ENCODE measurements at regions not wholly inside any gene's neighbourhood (a gene's known extent, or its start where the extent isn't known, plus 50 kb on each side); places are given as distances from the start of the nearest gene placed in this dataset.

DNA sequence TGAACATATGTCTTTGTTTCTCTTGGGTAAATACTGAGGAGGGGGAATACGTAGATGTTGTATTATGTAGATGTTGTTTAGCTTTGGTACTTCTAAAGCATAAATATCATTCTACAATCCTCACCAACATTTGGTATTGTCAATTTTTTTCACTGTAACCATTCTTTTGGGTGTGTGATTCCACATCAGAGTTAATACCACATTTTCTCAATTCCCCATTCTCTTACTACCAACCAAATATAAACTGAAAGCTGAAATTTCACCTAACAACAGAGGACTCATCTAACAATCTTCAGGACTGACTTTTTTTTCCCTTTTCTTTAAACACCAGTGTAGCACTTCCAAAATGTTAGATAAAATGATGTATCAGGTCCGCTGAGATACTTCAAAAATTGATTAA is 120.7 kb upstream of the RIOK3 start:
- H3K36me3 Mint-ChIP-seq: peaks cover 25% of the 10 kb centered on the region
- H3K4me3 Mint-ChIP-seq: no peak overlapping the region
- no peak for ATAC-seq (ENCODE audit: low read depth)
- no peak overlapping the region for H3K27ac Mint-ChIP-seq
- DNase-seq: no peak
- H3K27me3 Mint-ChIP-seq: no peaks in the 10 kb centered on the region
- POLR2A ChIA-PET: interaction anchor here (1.1 kb wide), 1 partner anchor 53 kb away, joined by 3 read pairs; no protein-coding TSS in a partner anchor
- no peaks in the 10 kb centered on the region for H3K4me1 Mint-ChIP-seq
- H3K9me3 Mint-ChIP-seq: peaks cover 6% of the 10 kb centered on the region

DNA sequence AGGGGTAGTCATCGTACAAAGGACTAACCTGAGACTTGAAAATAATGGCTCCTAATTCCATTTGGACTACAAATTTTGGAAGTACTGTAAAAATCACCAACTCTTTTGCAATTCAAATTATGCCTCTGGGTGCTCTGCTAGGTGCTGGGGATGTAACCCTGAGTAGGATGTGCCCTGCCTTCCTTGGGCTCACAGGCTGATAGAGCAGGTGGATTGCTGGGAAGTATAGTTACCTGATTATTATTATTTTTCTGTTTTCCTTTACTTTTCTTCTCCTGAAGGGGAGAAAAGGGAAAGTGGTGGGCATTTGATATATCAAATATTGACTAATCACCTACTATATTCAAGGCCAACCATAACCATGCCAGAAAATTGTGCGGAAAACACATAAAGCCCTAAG is 119.3 kb upstream of the RIOK3 start:
- no peaks in the 10 kb centered on the region for H3K27me3 Mint-ChIP-seq
- no peak overlapping the region for H3K27ac Mint-ChIP-seq
- DNase-seq: no peak

DNA sequence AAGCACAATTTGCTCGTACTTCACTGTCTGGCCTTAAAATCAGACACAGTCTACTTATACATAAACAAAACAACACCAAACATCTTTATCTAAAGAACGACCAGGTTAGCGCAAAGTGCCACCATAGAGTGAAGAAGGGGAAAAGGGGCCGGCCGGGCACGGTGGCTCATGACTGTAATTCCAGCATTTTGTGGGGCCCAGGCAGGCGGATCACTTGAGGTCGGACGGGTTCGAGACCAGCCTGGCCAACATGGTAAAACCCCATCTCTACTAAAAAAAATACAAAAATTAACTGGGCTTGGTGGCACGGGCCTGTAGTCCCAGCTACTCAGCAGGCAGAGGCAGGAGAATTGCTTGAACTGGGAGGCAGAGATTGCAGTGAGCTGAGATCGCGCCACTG is 118.5 kb upstream of the RIOK3 start:
- DNase-seq (no peak), ATAC-seq (ENCODE audit: low read depth) (no peak)
- POLR2A ChIA-PET: no interaction called here
- peaks cover 15% of the 10 kb centered on the region for H3K36me3 Mint-ChIP-seq
- H3K9me3 Mint-ChIP-seq: peaks cover 4% of the 10 kb centered on the region
- no peak overlapping the region for H3K27ac Mint-ChIP-seq
- no peak overlapping the region for H3K4me3 Mint-ChIP-seq
- no peaks in the 10 kb centered on the region for H3K27me3 Mint-ChIP-seq
- H3K4me1 Mint-ChIP-seq: no peaks in the 10 kb centered on the region

More for the DNA sequence above, 119.3 kb upstream of the RIOK3 start:
- Mint-ChIP-seq H3K4me3 (no peak overlapping the region), H3K4me1 (no peaks in the 10 kb centered on the region), H3K9me3 (peaks cover 4% of the 10 kb centered on the region), H3K36me3 (peaks cover 19% of the 10 kb centered on the region)
- POLR2A ChIA-PET: no interaction called here
- no peak for ATAC-seq (ENCODE audit: low read depth)

DNA sequence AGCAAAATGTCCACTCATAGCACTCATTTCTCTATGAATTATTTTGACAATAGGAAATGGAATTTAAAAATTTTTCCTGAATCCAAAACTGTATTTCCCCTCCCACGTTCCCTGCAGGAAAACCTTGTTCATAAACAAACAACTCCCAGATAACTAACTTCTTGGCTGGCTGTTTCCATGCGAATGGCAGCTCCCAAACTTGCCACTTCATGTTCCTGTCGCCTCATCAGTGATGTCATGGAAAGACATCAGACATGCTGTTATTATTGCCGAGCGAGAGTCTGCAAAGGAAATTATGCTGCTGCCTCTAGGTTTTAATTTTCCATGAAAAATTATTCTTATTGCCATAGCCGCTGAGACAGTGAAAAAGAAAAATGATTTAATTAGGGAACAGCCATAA is 117.0 kb upstream of the RIOK3 start:
- ATAC-seq (ENCODE audit: low read depth): no peak
- no peak overlapping the region for H3K27ac Mint-ChIP-seq

DNA sequence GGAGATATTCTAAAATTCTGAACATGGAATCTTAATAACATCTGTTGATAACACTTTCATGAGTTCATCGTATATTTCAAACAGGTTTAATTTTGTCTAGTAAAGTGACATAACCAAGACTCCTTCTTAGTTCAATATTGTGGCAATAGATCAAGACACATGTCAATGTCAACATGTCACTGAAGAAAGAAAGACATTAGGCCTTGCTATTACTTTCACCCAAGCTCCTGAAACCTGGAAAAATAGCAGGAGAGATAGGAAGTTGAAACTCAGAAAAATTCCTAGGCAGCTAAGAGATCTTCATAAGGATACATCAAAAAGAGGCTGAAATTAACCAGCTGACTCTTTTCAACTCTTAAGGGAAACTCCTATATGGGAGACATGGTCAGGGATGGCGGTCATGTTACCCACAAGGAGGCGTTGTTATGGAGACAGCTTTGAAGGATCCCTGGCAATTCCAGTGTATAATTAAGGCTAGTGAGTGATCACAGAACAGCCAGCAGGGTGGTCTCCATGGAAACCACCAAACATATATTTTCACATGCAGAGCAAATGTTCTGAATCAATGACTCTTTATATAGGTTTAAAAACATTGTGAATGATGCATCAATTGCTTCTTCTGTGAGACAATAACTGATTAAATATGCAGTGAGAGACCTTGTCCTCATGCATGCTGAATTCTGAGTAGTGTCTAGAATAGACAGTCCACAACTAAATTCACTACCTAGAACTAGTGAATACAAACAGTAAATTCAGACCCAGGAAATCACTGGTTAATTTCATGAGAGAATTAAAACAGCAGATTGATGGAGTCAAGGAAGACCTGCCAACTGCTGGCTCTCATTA is 115.3 kb upstream of the RIOK3 start:
- H3K4me3 Mint-ChIP-seq: no peak overlapping the region
- H3K36me3 Mint-ChIP-seq: peaks cover 6% of the 10 kb centered on the region
- POLR2A ChIA-PET: no interaction called here
- ATAC-seq (ENCODE audit: low read depth) (no peak), DNase-seq (no peak)
- H3K27ac Mint-ChIP-seq: no peak overlapping the region
- no peaks in the 10 kb centered on the region for H3K27me3 Mint-ChIP-seq
- H3K9me3 Mint-ChIP-seq: no peaks in the 10 kb centered on the region
- H3K4me1 Mint-ChIP-seq: no peaks in the 10 kb centered on the region

More for the DNA sequence above, 117.0 kb upstream of the RIOK3 start:
- Mint-ChIP-seq H3K27me3 (no peaks in the 10 kb centered on the region), H3K9me3 (no peaks in the 10 kb centered on the region), H3K36me3 (peaks cover 8% of the 10 kb centered on the region), H3K4me3 (no peak overlapping the region), H3K4me1 (no peaks in the 10 kb centered on the region)
- no peak for DNase-seq
- POLR2A ChIA-PET: no interaction called here

DNA sequence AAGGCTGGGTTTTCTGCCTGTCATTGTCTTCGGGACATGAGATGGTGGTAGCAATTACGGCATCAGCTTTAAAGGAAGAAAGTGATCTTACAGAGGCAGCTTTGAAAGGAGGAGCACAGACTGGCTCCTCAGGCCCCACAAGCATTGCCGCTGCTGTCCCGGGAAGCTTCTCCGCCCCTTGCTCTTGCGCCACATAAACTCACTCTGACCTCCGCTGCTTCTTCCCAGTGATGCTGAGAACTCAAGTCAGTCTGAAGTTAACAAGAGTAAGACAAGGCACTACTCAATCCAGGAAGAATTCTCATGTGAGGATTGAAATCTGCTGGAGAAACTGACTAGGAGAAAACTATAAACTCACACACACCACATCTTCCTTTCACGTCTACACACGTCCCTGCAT is 112.4 kb upstream of the RIOK3 start:
- POLR2A ChIA-PET: no interaction called here
- ATAC-seq (ENCODE audit: low read depth): no peak
- H3K4me3 Mint-ChIP-seq: no peak overlapping the region
- H3K36me3 Mint-ChIP-seq: peaks cover 11% of the 10 kb centered on the region
- peaks cover 2% of the 10 kb centered on the region for H3K9me3 Mint-ChIP-seq
- no peak for DNase-seq
- no peak overlapping the region for H3K27ac Mint-ChIP-seq
- H3K27me3 Mint-ChIP-seq: no peaks in the 10 kb centered on the region
- H3K4me1 Mint-ChIP-seq: no peaks in the 10 kb centered on the region

DNA sequence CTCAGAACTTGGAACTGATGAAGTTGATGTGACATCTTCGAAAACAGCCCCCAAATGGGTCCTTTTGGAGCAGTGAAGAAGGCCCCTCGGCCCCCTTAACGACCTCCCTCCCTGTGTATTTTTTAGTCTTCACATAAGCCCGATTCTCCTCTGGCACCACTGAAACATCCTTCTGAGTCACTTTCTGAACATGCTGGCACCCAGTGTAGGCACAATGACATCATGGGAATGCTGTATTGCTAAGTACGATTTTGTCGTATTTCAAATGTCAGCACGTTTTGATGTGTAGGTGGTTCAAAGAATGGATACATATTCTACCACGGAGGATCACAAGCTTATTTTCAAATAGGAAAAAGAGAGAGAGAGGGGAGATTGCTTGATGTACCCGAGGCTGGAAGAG is 111.7 kb upstream of the RIOK3 start:
- Mint-ChIP-seq H3K27me3 (no peaks in the 10 kb centered on the region), H3K27ac (no peak overlapping the region), H3K4me1 (no peaks in the 10 kb centered on the region), H3K4me3 (no peak overlapping the region), H3K9me3 (peaks cover 2% of the 10 kb centered on the region), H3K36me3 (peaks cover 12% of the 10 kb centered on the region)
- POLR2A ChIA-PET: no interaction called here
- DNase-seq (no peak), ATAC-seq (ENCODE audit: low read depth) (no peak)

DNA sequence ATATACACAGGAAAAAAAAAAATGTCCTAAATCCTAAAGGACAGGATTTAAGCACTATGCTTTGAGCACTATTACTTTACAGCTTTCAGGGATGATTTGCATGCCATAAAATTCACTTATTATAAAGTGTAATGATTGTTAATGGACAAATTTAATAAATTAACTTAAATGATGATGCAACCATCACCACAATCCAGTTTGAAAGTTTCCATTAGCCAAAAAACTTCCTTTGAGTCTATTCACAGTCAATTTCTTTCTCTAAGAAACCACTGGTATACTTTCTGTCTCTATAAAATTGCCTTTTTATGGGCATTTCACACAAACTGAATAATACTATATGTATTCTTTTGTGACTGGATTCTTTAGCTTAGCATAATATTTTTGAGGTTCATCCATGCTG is 111.1 kb upstream of the RIOK3 start:
- POLR2A ChIA-PET: no interaction called here
- H3K9me3 Mint-ChIP-seq: peaks cover 2% of the 10 kb centered on the region
- no peak for ATAC-seq (ENCODE audit: low read depth)
- H3K36me3 Mint-ChIP-seq: peaks cover 11% of the 10 kb centered on the region
- H3K4me3 Mint-ChIP-seq: no peak overlapping the region
- no peaks in the 10 kb centered on the region for H3K4me1 Mint-ChIP-seq
- H3K27ac Mint-ChIP-seq: no peak overlapping the region
- no peaks in the 10 kb centered on the region for H3K27me3 Mint-ChIP-seq
- DNase-seq: no peak

DNA sequence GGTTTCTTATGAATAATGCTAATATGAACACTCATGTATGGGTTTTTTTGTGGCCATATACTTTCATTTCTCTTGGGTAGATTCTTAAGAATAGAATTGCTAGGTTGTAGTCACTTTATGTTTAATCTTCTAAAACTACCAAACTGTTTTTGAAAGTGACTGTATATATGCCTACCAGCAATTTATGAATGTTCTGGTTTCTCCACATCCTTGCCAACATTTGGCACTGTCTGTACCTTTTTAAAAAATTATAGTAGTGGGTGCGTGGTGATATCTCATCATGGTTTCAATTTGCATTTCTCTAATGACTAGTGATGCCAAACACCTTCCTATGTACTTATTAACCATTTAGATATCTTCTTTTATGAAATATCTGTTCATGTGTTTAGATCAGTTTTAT is 110.6 kb upstream of the RIOK3 start:
- DNase-seq: no peak
- POLR2A ChIA-PET: no interaction called here
- Mint-ChIP-seq H3K27me3 (no peaks in the 10 kb centered on the region), H3K27ac (no peak overlapping the region), H3K9me3 (peaks cover 2% of the 10 kb centered on the region), H3K4me1 (no peaks in the 10 kb centered on the region), H3K4me3 (no peak overlapping the region), H3K36me3 (peaks cover 14% of the 10 kb centered on the region)
- no peak for ATAC-seq (ENCODE audit: low read depth)

DNA sequence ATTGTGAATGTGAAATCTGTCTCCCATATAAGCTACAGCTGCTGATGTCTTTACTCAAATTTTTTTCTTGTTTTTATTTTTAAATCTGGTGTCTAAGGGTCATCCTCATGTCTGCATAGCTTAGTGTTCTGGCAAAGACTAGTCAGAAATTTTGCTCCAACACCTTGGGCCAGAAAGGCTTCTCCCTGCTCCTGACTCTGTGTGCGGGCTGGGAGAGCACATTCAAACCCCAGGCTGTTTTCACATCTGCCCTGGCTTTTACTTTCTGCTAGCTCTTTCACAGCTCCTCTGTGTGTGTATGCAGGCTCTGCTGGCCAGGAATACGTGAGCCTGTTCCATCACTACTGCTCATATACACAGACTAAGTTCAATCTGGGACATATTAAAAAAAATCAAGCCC is 102.9 kb upstream of the RIOK3 start:
- Mint-ChIP-seq H3K27ac (no peak overlapping the region), H3K9me3 (peaks cover 17% of the 10 kb centered on the region), H3K4me1 (peaks cover 6% of the 10 kb centered on the region), H3K27me3 (no peaks in the 10 kb centered on the region), H3K36me3 (peaks cover 52% of the 10 kb centered on the region), H3K4me3 (no peak overlapping the region)
- DNase-seq (no peak), ATAC-seq (ENCODE audit: low read depth) (no peak)
- POLR2A ChIA-PET: no interaction called here

DNA sequence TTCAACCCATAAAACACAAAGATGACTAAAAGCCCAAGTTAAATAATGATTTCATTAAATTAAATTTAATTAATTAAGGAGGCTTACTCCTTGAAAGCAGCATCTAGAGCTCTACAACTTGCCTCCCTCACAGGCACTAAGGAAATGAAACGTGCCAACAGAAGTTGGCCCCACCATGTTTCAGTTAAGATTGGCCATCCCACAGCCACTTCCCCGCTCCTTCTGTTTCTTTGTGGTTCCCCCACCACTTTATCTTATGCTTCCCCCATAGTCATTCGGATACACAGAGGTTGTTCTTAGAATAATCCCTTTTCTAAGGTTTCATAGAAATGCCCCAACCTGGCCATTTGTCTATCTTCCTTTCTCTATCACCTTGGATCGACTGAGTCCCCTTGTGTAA is 101.6 kb upstream of the RIOK3 start:
- Mint-ChIP-seq H3K36me3 (peaks cover 54% of the 10 kb centered on the region), H3K9me3 (peaks cover 17% of the 10 kb centered on the region), H3K27me3 (no peaks in the 10 kb centered on the region), H3K4me3 (no peak overlapping the region), H3K27ac (no peak overlapping the region), H3K4me1 (peaks cover 6% of the 10 kb centered on the region)
- POLR2A ChIA-PET: no interaction called here
- DNase-seq (no peak), ATAC-seq (ENCODE audit: low read depth) (no peak)

DNA sequence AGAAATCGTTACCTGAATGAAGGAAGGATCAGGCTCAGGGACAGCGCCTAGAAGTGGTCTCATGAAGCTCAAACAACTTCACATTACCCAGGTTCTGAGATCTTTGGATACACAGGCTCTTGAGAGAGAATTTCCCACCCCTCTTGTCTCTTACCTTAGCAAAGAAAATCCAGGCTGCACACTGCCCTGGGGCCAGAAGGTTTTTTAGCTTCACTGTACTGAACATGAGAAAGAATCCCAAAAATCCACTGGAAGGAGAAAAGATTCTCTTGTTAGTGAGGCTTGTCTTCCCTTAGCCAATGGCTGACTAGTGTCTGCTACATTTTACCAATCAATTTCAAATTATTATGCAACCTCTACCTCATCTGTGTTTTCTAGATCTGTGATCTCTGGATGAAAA is 101.0 kb upstream of the RIOK3 start:
- peaks cover 54% of the 10 kb centered on the region for H3K36me3 Mint-ChIP-seq
- DNase-seq: no peak
- H3K4me3 Mint-ChIP-seq: no peak overlapping the region
- H3K27ac Mint-ChIP-seq: no peak overlapping the region
- H3K27me3 Mint-ChIP-seq: no peaks in the 10 kb centered on the region
- H3K9me3 Mint-ChIP-seq: peaks cover 17% of the 10 kb centered on the region
- POLR2A ChIA-PET: no interaction called here
- ATAC-seq (ENCODE audit: low read depth): no peak
- H3K4me1 Mint-ChIP-seq: peaks cover 6% of the 10 kb centered on the region

DNA sequence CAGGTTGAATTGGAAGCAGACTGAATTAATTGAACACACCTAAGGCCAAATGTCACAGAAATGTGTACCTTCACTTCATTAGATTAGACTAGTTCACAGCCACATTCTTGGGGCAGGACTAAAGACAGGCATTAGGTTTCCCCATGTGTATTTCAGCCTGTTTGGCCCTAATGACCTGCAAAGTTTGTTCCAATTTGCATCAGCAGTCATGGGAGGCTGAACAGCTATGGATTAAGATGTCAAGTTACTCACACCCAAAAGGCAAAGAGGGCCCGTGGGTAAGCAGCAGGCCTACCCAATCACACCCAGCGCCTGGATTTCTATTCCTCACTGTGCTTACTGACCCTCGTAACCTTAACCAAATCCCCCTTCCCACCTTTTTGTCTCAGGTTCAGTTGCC is 99.6 kb upstream of the RIOK3 start:
- no peak overlapping the region for H3K4me3 Mint-ChIP-seq
- H3K4me1 Mint-ChIP-seq: peaks cover 17% of the 10 kb centered on the region
- H3K27me3 Mint-ChIP-seq: no peaks in the 10 kb centered on the region
- POLR2A ChIA-PET: interaction anchor here (0.7 kb wide), 1 partner anchor 116 kb away, joined by 4 read pairs; no protein-coding TSS in a partner anchor
- DNase-seq (no peak), ATAC-seq (ENCODE audit: low read depth) (no peak)
- H3K36me3 Mint-ChIP-seq: peaks cover 50% of the 10 kb centered on the region
- no peak overlapping the region for H3K27ac Mint-ChIP-seq
- H3K9me3 Mint-ChIP-seq: peaks cover 17% of the 10 kb centered on the region

DNA sequence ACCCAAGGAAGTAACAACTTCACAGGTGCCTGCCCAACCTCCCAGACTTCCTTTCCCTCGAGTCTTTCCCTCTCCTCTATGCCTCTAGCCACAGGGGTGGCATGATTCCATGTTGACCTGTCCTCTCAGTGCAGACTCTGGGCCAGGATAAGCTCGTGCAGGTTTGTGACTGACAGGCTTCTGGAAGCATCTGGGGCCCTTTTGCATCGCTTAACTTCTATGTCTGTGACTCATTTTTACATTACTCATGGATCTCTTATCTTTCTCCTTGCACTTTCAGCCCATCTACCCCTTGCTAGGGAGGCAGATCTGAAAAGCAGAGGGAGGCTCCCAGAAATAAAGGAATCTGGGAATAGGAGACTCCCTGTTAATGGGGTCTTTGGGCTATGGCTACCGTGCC is 98.5 kb upstream of the RIOK3 start:
- ATAC-seq (ENCODE audit: low read depth): no peak
- peaks cover 13% of the 10 kb centered on the region for H3K9me3 Mint-ChIP-seq
- POLR2A ChIA-PET: no interaction called here

More for the DNA sequence above, 98.5 kb upstream of the RIOK3 start:
- Mint-ChIP-seq H3K36me3 (peaks cover 41% of the 10 kb centered on the region), H3K4me3 (no peak overlapping the region), H3K4me1 (peaks cover 24% of the 10 kb centered on the region), H3K27me3 (no peaks in the 10 kb centered on the region), H3K27ac (no peak overlapping the region)
- DNase-seq: no peak

All from activated naive CD8-positive, alpha-beta T cell treated with anti-CD3 and anti-CD28 coated beads, Interleukin-2, amount 10 ng/mL, durations not matched to agents 7 days and 5 days (primary cell).